HG02943 (cell line): ENCODE measurements at regions not wholly inside any gene's neighbourhood (a gene's known extent, or its start where the extent isn't known, plus 50 kb on each side); places are given as distances from the start of the nearest gene placed in this dataset.

Experiments used
- ATAC-seq: cut with Tn5 transposase; IDR thresholded peaks from one replicate; pipeline ENCODE4 v1.9.1; 2021; ENCODE audit warnings: mild to moderate bottlenecking, low read depth, moderate library complexity; ENCODE audit not compliant: unreplicated experiment

- ATAC-seq, result no peak
Observed at GRCh38 chr18:27763936-27764335, 413.0 kb downstream of the CDH2 start.

DNA sequence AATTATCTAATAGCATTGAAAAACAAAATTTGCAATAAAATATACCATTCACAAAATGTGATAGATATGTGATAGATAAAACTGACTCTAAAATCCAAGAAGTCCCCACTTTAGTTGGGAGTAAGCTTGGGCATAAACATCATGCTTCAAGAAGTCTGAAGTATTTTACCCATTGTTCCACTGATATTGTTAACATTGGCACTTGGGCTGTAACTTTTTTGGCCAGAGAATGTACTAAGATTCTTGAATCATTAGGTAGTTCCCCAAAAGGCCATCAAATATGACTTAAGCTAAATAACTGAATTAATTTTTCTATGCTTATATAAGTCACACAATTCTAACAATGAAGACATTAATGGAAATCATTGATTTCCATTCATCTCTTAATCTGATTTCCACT lies 413.6 kb downstream of the CDH2 start:
- no peak for ATAC-seq

DNA sequence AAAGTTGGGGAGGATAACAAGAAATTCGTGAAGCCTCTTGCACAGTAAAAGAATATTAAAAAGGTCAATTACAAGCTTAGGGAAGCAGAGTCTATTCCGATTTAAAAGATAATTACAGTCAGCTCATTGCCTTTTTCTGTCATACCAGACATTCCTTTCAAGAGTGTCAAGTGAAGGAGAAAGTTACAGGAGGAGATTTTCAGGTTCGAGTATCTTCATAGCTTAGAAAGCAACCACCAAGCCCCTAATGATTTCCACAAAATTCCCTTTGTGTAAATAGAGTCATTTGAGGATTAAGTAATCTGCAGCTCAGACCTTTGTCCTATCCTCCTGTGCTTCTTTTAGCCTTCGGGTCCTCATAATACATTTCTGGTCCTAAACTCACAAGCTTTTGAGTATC lies 414.9 kb downstream of the CDH2 start:
- no peak for ATAC-seq

GRCh38 chr18:27752944-27753343 lies 424.0 kb downstream of the CDH2 start:
- no peak for ATAC-seq

- no peak for ATAC-seq
Observed at GRCh38 chr18:27750923-27751322, 426.0 kb downstream of the CDH2 start.

DNA sequence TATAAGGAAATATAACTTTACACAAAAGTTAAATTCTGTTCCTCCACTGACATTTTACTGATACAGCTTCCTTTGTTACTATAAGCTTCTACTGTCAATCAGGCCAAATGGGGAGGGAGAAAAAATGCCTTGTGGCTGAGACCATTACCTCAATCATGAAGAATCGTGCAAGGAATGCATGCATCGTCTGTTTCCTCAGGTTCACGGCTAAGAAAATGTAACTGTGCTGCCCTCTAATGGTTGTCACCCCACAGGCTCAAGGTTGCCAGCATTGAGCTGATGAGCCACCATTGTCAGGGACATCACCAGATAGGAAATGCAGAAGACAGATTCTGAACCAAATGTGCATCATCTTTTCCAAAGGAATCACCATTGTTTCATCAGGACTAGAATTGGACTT lies 426.9 kb downstream of the CDH2 start:
- no peak for ATAC-seq

GRCh38 chr18:27749194-27749593 lies 427.7 kb downstream of the CDH2 start:
- no peak for ATAC-seq

GRCh38 chr18:27746241-27746640 lies 430.7 kb downstream of the CDH2 start:
- no peak for ATAC-seq

GRCh38 chr18:27735117-27735516 lies 441.8 kb downstream of the CDH2 start:
- no peak for ATAC-seq

DNA sequence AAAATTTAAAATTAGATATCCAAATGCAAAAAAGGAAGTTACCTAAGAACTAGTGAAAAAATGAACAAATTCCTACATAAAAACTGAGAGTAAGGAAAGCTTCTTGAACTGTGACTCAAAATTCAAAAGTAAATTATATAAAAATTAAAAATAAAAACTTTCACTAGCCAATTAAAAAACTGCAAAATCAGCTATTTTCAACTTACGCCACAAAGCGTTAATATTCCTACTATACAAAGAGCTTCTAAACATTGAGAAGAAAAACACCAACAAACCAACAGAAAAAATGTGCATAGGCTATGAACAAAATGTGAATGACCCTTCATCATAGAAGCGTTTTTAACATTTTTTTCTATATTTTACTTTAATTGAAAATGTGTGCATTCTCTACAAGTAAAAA lies 445.7 kb downstream of the CDH2 start:
- no peak for ATAC-seq

DNA sequence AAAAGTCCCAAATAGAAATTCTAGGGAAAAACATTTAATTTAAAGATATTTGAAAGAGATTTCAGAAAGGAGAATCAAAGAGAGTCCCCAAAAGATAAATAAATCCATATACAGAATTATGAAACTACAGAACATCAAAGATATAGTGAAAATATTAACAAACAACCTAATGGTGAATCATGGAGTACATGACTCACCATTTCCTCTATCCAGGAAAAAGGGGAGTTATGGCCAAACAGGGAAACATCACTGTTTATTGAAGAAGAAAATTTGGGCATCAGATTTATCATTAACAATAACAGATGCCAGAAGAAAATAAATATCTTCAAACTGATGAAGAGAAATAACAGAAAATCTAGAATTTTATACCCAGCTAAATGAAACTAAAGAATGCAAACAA lies 448.3 kb downstream of the CDH2 start:
- no peak for ATAC-seq

- no peak for ATAC-seq
Observed at GRCh38 chr18:27724362-27724761, 452.6 kb downstream of the CDH2 start.

- no peak for ATAC-seq
Observed at GRCh38 chr18:27723168-27723567, 453.8 kb downstream of the CDH2 start.

DNA sequence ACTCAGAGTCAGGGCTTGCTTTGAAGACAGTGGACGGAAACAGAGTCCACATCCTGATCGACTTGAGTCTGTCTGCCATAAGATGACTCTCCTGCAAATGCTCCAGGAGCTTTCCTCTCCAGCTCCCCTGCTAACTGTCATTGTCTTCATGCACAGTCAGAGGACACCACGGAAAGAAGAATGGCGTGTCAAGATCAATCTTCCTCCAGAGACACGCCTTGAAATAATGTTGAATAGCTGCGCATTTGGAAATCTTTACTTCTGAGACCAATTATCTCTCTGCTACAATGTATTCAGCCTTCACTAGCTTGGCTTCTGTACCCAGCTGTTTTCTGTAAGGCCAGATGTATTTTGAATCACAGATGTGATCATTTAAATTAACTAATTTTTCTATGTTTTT lies 457.2 kb downstream of the CDH2 start:
- no peak for ATAC-seq

GRCh38 chr18:27717816-27718215 lies 459.1 kb downstream of the CDH2 start:
- ATAC-seq, result no peak

DNA sequence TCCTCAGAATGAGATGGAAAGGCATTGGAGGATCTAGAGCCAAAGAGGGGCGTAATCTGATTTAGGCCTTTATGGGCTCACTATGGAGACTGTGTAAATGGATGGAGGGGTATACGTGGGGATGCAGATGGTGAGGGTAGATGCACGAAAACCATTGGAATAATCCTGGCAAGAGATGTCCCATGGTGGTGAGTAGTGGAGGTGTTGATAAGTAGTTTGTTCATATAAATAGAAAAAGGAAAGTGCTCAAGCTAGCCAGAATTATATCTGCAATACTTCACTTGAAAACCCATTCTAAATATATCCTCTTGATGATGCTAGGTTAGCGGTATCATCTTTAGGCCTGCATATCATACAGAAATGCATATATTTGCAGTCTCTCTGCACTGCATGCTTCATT lies 459.7 kb downstream of the CDH2 start:
- ATAC-seq, result no peak

GRCh38 chr18:27715751-27716150 lies 461.2 kb downstream of the CDH2 start:
- ATAC-seq, result no peak

- no peak for ATAC-seq
Observed at GRCh38 chr18:27713738-27714095, 463.2 kb downstream of the CDH2 start.

- ATAC-seq, result no peak
Observed at GRCh38 chr18:27713037-27713737, 463.7 kb downstream of the CDH2 start.

DNA sequence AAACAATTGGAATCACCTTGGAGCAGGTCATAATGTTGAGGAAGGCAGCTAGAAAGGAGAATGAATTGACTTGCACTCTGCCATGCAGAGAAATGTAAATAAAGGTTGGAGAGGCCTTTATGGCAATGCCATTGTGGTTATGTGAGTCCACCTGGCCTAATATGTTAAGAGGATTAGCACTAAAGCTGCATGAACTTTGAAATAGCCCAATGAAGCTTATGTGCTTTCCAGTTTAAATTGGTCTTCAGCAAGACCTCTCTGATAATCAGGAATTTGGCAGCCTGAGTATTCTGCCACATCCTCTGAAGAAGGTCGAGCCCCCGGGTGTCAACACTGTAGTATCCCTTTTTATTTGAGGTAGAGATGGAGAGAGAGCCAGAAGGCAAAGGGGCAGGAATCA lies 464.9 kb downstream of the CDH2 start:
- no peak for ATAC-seq

- no peak for ATAC-seq
Observed at GRCh38 chr18:27711382-27711781, 465.5 kb downstream of the CDH2 start.

GRCh38 chr18:27709344-27709743 lies 467.6 kb downstream of the CDH2 start:
- no peak for ATAC-seq

GRCh38 chr18:27707201-27707600 lies 469.7 kb downstream of the CDH2 start:
- ATAC-seq, result no peak
